GM19035 (cell line): ENCODE measurements at regions not wholly inside any gene's neighbourhood (a gene's known extent, or its start where the extent isn't known, plus 50 kb on each side); places are given as distances from the start of the nearest gene placed in this dataset.

ENCODE experiments used
- ATAC-seq: cut with Tn5 transposase; IDR thresholded peaks from one replicate; pipeline ENCODE4 v1.9.1; 2021; ENCODE audit not compliant: unreplicated experiment

DNA sequence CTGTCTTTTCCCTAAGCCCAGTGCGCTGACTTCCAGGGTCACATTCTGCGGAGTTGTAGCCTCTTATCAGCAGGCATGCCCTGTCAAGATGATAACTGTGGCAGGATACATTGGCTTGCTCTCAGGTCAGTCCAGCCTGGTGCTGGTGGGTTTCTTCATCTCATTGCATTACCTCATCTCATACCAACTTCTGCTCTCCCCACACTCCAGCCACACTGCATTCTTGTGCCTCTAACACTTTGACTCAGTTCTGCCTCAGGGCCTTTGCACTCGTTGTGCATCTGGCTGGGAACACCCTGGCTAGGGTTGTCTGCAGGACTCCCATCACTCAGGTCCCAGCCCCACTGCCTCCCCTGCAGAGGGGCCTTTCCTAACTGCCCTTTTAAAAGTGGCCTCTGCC lies 110.3 kb upstream of the BACH2 start:
- ATAC-seq, result no peak

- ATAC-seq, result no peak
Measured at GRCh38 chr6:90406142-90406794, 109.6 kb upstream of the BACH2 start.

DNA sequence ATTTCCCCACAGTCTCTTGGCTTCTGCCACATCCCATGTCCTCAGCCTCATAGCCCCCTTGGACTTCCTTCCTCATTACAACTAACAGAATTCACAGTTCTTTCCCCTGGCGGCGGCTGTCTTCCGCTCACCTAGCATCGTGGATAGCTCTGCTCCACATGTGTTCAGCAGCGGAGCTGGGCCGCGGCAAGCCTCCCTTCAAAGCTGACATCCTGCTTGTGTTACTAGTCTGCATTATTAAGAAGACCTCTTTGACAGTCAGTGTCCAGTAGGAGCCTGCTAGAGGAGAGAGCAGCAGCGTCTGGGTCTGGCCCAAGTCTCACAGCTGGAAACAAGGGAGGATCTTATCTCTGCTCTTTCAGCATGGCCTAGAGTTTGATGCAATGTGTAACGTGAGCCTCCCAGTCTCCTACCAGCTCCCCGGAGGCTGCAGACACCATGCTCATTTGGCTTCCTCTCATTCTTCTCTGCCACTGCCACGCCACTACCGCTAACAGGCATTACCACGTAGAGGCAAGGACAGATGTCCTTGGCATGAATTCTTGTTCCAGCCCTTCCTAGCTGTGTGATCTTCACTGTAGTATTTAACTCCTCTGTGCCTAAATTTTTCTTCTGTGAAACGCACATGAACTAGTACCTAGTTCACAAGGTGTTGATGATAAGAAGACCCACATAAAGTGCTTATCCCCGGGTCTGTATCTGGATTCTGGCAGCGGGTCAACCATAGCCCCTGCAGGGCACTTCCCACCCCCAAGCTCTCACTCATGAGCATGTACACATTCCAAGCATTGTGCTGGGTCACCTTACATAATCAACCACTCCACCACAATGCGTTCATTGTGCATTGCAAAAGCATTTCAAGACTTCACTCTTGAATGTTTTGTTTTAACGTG lies 107.1 kb upstream of the BACH2 start:
- ATAC-seq, result no peak

- ATAC-seq, result no peak
Measured at GRCh38 chr6:90402831-90403192, 106.2 kb upstream of the BACH2 start.

- ATAC-seq, result no peak
Measured at GRCh38 chr6:90401933-90402830, 105.5 kb upstream of the BACH2 start.

- ATAC-seq, result no peak
Measured at GRCh38 chr6:90399970-90400369, 103.3 kb upstream of the BACH2 start.

DNA sequence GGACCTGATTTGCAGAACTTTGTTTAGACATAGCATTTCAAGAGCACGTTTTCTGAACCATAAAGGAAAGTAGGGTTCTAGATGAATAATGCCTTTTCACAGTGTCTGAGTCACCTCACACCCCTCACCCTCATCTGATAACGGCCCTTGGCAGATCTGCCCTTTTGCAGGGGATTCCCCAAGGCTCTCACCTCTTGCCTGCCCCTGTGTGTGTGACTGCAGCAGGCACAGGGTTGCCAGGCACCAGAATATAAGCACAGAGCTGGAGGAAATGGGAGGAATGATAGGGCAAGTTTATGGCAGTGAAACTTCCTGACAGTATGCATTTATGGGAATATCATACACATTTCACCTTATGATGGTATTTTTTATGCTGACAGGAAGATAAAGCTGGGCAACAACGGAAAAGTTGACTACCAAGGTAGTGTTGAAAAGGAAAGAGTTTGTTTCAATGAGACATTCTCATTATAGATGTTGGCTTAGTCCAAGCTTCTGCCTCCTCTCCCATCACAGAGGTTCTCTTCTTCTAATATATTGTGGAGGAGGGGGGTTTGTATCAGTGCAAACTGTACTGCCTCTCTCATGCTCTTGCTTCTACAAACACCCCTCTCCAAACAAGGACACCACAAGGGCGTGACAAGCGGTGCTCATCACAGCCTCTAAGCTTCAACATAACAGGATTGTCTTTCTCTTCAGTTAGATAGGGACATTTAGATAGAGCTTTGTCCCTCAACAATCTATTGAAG lies 101.5 kb upstream of the BACH2 start:
- no peak for ATAC-seq

- no peak for ATAC-seq
Measured at GRCh38 chr6:90397047-90397446, 100.4 kb upstream of the BACH2 start.

- peak; percentile 78 for ATAC-seq
Measured at GRCh38 chr6:90393232-90393884, 96.7 kb upstream of the BACH2 start.

DNA sequence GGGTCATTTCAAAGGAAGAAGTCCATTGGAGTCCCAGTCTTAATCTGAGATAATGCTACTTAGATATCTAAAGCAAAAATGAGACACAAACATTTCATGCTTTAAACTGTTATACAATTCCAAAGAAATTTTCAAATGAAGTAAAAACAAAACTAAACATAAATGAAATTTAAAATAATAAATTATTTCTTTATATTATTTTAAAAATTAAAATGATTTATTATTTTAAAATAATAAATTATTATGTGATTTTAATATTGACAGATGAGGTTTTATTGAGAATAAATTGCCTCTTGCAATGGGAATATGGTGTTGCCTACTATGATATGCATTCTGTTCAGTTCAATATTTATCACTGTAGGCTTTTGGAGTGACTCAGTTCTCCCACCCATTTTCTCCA lies 93.7 kb upstream of the BACH2 start:
- no peak for ATAC-seq

DNA sequence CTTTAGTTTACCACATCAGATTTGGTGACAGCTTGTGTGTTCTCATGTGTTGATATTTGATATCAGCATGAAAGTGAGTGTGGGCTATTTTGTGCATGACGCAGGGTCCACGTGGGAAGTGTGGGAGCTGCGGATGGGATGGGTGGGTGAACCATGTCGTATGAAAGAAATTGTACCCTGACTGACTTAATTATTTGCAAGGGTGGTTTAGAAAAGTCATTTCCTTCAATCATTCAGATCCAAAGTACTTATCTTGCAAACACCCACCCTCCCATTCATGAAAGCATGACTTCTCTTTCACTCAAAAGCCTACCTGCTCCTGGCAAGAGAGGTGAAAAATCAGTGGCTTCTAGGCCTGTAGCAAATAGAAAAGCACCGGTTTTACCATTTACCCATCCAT lies 91.8 kb upstream of the BACH2 start:
- no peak for ATAC-seq

GRCh38 chr6:90387826-90388225 lies 91.2 kb upstream of the BACH2 start:
- no peak for ATAC-seq

DNA sequence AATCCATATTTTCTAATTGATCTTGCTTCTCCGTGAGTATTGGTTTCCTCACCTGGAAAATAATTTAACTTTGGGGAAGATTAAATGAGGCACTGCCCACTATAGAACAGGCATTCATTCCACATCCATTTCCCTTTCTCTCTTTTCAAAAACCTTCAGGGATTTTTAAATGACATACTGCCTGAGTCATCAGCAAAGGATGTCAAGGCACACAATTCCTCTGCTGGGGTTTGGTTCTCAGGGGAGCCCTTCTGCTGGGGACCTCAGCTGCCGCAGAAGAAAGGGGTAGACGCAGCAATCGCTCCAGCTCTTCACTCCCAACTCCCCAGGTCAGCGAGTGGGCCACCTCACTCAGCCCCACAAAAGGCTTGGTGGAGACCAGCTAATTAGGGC lies 90.7 kb upstream of the BACH2 start:
- ATAC-seq, result no peak

GRCh38 chr6:90386399-90387382 lies 90.0 kb upstream of the BACH2 start:
- no peak for ATAC-seq

GRCh38 chr6:90385759-90386313 lies 89.2 kb upstream of the BACH2 start:
- no peak for ATAC-seq

- no peak for ATAC-seq
Measured at GRCh38 chr6:90384720-90385119, 88.1 kb upstream of the BACH2 start.

GRCh38 chr6:90383196-90383822 lies 86.7 kb upstream of the BACH2 start:
- peak; percentile 73 for ATAC-seq

DNA sequence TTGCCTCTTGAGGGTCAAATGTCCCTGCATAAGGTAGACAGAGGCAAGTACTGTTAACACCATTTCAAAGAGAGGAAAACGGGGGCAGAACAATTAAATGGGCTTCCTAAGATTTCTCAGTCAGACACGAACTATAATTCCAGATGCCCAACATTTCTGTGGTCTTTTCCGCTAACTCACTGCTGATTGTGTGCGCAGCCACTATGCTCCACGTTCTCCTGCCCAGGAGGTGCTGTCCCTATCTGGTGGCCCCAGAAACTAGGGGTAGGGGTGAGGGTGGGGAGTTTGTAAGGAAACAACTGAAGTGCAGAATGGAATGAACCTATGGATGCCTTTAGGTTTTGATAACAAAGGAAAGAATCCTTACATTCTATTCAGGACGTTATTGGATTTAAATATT lies 86.1 kb upstream of the BACH2 start:
- no peak for ATAC-seq
